ENCODE measurements at regions not wholly inside any gene's neighbourhood (a gene's known extent, or its start where the extent isn't known, plus 50 kb on each side); places are given as distances from the start of the nearest gene placed in this dataset.

- TF ChIP-seq, protein P1, sequence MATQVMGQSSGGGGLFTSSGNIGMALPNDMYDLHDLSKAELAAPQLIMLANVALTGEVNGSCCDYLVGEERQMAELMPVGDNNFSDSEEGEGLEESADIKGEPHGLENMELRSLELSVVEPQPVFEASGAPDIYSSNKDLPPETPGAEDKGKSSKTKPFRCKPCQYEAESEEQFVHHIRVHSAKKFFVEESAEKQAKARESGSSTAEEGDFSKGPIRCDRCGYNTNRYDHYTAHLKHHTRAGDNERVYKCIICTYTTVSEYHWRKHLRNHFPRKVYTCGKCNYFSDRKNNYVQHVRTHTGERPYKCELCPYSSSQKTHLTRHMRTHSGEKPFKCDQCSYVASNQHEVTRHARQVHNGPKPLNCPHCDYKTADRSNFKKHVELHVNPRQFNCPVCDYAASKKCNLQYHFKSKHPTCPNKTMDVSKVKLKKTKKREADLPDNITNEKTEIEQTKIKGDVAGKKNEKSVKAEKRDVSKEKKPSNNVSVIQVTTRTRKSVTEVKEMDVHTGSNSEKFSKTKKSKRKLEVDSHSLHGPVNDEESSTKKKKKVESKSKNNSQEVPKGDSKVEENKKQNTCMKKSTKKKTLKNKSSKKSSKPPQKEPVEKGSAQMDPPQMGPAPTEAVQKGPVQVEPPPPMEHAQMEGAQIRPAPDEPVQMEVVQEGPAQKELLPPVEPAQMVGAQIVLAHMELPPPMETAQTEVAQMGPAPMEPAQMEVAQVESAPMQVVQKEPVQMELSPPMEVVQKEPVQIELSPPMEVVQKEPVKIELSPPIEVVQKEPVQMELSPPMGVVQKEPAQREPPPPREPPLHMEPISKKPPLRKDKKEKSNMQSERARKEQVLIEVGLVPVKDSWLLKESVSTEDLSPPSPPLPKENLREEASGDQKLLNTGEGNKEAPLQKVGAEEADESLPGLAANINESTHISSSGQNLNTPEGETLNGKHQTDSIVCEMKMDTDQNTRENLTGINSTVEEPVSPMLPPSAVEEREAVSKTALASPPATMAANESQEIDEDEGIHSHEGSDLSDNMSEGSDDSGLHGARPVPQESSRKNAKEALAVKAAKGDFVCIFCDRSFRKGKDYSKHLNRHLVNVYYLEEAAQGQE (IDR thresholded peaks at IDR 0.05), result no peak
- TF ChIP-seq EGR1 (IDR thresholded peaks at IDR 0.05; ENCODE audit: low read depth in 2 of 2), result no peak
- no peak for TF ChIP-seq MAX (IDR thresholded peaks at IDR 0.05)
- TF ChIP-seq GABPA (IDR thresholded peaks at IDR 0.05 in 1 of 2, conservative IDR thresholded peaks at IDR 0.05 in 1 of 2), result no peak
- TF ChIP-seq, protein P2, sequence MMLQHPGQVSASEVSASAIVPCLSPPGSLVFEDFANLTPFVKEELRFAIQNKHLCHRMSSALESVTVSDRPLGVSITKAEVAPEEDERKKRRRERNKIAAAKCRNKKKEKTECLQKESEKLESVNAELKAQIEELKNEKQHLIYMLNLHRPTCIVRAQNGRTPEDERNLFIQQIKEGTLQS (IDR thresholded peaks at IDR 0.05), result no peak
These were observed 271.6 kb downstream of the LMO4 start (continued) for GRCh38 chr1:87600055-87600850.

GRCh38 chr1:87600854-87601253, 272.2 kb downstream of the LMO4 start:
- TF ChIP-seq TAF1 (conservative IDR thresholded peaks at IDR 0.05), result no peak
- TF ChIP-seq YY1 (IDR thresholded peaks at IDR 0.05), result no peak
- no peak for TF ChIP-seq GABPA (IDR thresholded peaks at IDR 0.05 in 1 of 2, conservative IDR thresholded peaks at IDR 0.05 in 1 of 2)
- no peak for TF ChIP-seq EGR1 (IDR thresholded peaks at IDR 0.05; ENCODE audit: low read depth in 2 of 2)
- TF ChIP-seq JUND (IDR thresholded peaks at IDR 0.05), result no peak
- no peak for TF ChIP-seq HNF4A (conservative IDR thresholded peaks at IDR 0.05)
- TF ChIP-seq RXRA (IDR thresholded peaks at IDR 0.05), result no peak
- no peak for TF ChIP-seq RAD21 (IDR thresholded peaks at IDR 0.05)
- TF ChIP-seq, protein P2 (IDR thresholded peaks at IDR 0.05), result no peak
- TF ChIP-seq NR2F2 (IDR thresholded peaks at IDR 0.05), result no peak
- TF ChIP-seq MAX (IDR thresholded peaks at IDR 0.05), result no peak
- TF ChIP-seq SP1 (IDR thresholded peaks at IDR 0.05), result no peak
- no peak for TF ChIP-seq ZBTB33 (IDR thresholded peaks at IDR 0.05)
- no peak for TF ChIP-seq HNF4G (IDR thresholded peaks at IDR 0.05)
- TF ChIP-seq, protein P3, sequence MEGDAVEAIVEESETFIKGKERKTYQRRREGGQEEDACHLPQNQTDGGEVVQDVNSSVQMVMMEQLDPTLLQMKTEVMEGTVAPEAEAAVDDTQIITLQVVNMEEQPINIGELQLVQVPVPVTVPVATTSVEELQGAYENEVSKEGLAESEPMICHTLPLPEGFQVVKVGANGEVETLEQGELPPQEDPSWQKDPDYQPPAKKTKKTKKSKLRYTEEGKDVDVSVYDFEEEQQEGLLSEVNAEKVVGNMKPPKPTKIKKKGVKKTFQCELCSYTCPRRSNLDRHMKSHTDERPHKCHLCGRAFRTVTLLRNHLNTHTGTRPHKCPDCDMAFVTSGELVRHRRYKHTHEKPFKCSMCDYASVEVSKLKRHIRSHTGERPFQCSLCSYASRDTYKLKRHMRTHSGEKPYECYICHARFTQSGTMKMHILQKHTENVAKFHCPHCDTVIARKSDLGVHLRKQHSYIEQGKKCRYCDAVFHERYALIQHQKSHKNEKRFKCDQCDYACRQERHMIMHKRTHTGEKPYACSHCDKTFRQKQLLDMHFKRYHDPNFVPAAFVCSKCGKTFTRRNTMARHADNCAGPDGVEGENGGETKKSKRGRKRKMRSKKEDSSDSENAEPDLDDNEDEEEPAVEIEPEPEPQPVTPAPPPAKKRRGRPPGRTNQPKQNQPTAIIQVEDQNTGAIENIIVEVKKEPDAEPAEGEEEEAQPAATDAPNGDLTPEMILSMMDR (IDR thresholded peaks at IDR 0.05; ENCODE audit: low read depth, low read length, missing input control), result no peak
- H3K27ac ChIP-seq (ENCODE audit: low read depth in 1 of 2, low read length in 2 of 2), result no peak overlapping the region
- no peak for DNase-seq (ENCODE audit: low spot score)
- 74% methylated on average over 1 of the region's 1 CpG for WGBS
- H3K9ac ChIP-seq (ENCODE audit: low read depth in 1 of 2, low read length in 2 of 2), result no peak overlapping the region
- no peaks in the 10 kb centered on the region for H3K36me3 ChIP-seq (ENCODE audit: control insufficient read depth in 4 of 4, insufficient read depth in 3 of 4, low read depth in 1 of 4, low read length in 3 of 4)
- H3K27me3 ChIP-seq (ENCODE audit: control insufficient read depth in 4 of 4, insufficient read depth in 4 of 4, low read length in 3 of 4), result no peaks in the 10 kb centered on the region
- no peak overlapping the region for H3K4me3 ChIP-seq (ENCODE audit: low read depth in 1 of 3, low read length in 3 of 3)
- peaks cover 0 to 4% (median 0%) of the 10 kb centered on the region in 4 donors for H3K9me3 ChIP-seq (ENCODE audit: control insufficient read depth in 4 of 4, low read length in 3 of 4)
- no peaks in the 10 kb centered on the region for H3K4me1 ChIP-seq (ENCODE audit: control insufficient read depth in 4 of 4, insufficient read depth in 4 of 4, low read length in 3 of 4)
